ENCODE measurements at regions not wholly inside any gene's neighbourhood (a gene's known extent, or its start where the extent isn't known, plus 50 kb on each side); places are given as distances from the start of the nearest gene placed in this dataset.
"Not testable (repeated sequence)": the region's sequence is repeated elsewhere in the genome, so short reads cannot be mapped to it uniquely, and the experiment has no call there.

- no peak for DNase-seq
Observed at GRCh38 chr1:88454781-88455180, 229.3 kb upstream of the PKN2 start.

- DNase-seq: no peak
Observed at GRCh38 chr1:88455621-88456256, 228.3 kb upstream of the PKN2 start.

GRCh38 chr1:88457197-88457596 lies 226.9 kb upstream of the PKN2 start:
- no peak for DNase-seq

- no peak for DNase-seq
Observed at GRCh38 chr1:88461007-88461406, 223.1 kb upstream of the PKN2 start.

- DNase-seq: no peak
Observed at GRCh38 chr1:88462096-88462487, 222.0 kb upstream of the PKN2 start.

- DNase-seq: no peak
Observed at GRCh38 chr1:88462488-88463261, 221.4 kb upstream of the PKN2 start.

- no peak for DNase-seq
Observed at GRCh38 chr1:88463401-88463985, 220.6 kb upstream of the PKN2 start.

- DNase-seq: no peak
Observed at GRCh38 chr1:88466011-88466410, 218.1 kb upstream of the PKN2 start.

- no peak for DNase-seq
Observed at GRCh38 chr1:88466899-88467580, 217.0 kb upstream of the PKN2 start.

- no peak for DNase-seq
Observed at GRCh38 chr1:88472298-88472697, 211.8 kb upstream of the PKN2 start.

GRCh38 chr1:88472714-88473113 lies 211.4 kb upstream of the PKN2 start:
- no peak for DNase-seq

- DNase-seq: no peak
Observed at GRCh38 chr1:88474555-88475304, 209.3 kb upstream of the PKN2 start.

- DNase-seq: no peak
Observed at GRCh38 chr1:88484881-88485280, 199.2 kb upstream of the PKN2 start.

GRCh38 chr1:88488237-88488636 lies 195.8 kb upstream of the PKN2 start:
- no peak for DNase-seq

GRCh38 chr1:88490676-88491075 lies 193.4 kb upstream of the PKN2 start:
- DNase-seq: no peak

GRCh38 chr1:88499671-88500070 lies 184.4 kb upstream of the PKN2 start:
- DNase-seq: no peak

- no peak for DNase-seq
Observed at GRCh38 chr1:88502886-88503285, 181.2 kb upstream of the PKN2 start.

- DNase-seq: no peak
Observed at GRCh38 chr1:88503646-88504045, 180.4 kb upstream of the PKN2 start.

- no peak for DNase-seq
Observed at GRCh38 chr1:88504601-88505000, 179.5 kb upstream of the PKN2 start.

- DNase-seq: no peak
Observed at GRCh38 chr1:88509379-88509778, 174.7 kb upstream of the PKN2 start.

GRCh38 chr1:88514544-88515060 lies 169.5 kb upstream of the PKN2 start:
- no peak for DNase-seq

GRCh38 chr1:88517499-88517898 lies 166.6 kb upstream of the PKN2 start:
- not testable (repeated sequence) for DNase-seq

- no peak for DNase-seq
Observed at GRCh38 chr1:88519156-88519555, 164.9 kb upstream of the PKN2 start.

All from stimulated activated CD4-positive, alpha-beta T cell treated with anti-CD3 and anti-CD28 coated beads, Interleukin-4, amount 100 ng/mL, for 24 hours (primary cell).